AG09309 (cell line): ENCODE measurements at regions not wholly inside any gene's neighbourhood (a gene's known extent, or its start where the extent isn't known, plus 50 kb on each side); places are given as distances from the start of the nearest gene placed in this dataset.

ENCODE experiments used
- DNase-seq: peaks from one replicate; pipeline ENCODE4 v3.0.0-alpha.2; 2010; ENCODE audit warnings: low read depth
- H3K4me3 ChIP-seq: 2 replicates; pipeline ENCODE4 v1.5.1; 2011; ENCODE audit warnings: mild to moderate bottlenecking, low read depth, low read length, moderate library complexity; ENCODE audit not compliant: control insufficient read depth
- CTCF ChIP-seq: IDR thresholded peaks from 2 replicates; pipeline ENCODE4 v1.5.1; 2011; ENCODE audit warnings: mild to moderate bottlenecking, low read depth, low read length, inconsistent platforms; ENCODE audit not compliant: insufficient read depth, control insufficient read depth; ENCODE audit errors: missing control alignments

DNA sequence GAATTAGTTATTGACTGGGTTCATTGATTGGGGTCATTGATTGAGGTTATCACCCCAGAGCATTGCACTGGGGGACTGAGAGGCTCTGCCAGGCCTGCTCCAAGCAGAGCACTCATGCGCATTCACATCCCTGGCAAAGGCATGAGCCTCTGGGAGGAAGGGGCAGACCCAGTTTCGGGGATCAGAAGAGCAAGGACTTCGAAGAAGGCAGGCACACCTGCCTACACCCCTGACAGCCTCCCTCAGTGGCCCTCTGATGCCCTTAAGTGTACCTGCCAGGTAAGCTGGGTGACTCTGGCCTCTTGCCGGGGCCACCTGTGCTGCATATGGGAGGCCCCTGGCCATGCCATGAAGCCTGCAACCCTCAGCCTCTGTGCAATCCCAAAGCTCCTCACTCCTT, 181.1 kb downstream of the PTPN20 start:
- DNase-seq: no peak
- no peak for TF ChIP-seq CTCF
- H3K4me3 ChIP-seq: no peak overlapping the region

- DNase-seq: no peak
- no peak overlapping the region for H3K4me3 ChIP-seq
- TF ChIP-seq CTCF: no peak
Measured at GRCh38 chr10:47092831-47093230, 181.6 kb downstream of the PTPN20 start.

DNA sequence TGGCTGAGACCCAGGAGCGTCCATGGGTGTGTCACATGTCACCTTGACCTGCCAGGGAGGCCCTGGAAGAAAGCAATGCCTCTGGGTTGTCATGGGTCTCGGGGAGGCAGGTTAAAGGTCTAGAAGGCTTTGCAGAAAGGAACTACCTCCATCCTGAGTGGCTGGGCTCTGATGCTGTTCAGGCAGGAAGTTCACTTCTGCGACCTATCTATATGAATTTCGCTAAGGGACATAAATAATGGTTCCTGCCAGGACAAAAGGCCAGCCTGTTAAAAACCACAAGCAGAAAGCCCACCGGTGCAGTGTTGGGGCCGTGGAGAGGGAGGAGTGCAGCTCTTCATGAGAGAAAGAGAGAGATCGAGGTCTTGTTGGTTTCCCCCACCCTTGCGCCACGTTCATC, 182.9 kb downstream of the PTPN20 start:
- TF ChIP-seq CTCF: no peak
- DNase-seq: no peak
- H3K4me3 ChIP-seq: no peak overlapping the region

- no peak for TF ChIP-seq CTCF
- DNase-seq: no peak
Measured at GRCh38 chr10:47094636-47095035, 183.4 kb downstream of the PTPN20 start.

DNA sequence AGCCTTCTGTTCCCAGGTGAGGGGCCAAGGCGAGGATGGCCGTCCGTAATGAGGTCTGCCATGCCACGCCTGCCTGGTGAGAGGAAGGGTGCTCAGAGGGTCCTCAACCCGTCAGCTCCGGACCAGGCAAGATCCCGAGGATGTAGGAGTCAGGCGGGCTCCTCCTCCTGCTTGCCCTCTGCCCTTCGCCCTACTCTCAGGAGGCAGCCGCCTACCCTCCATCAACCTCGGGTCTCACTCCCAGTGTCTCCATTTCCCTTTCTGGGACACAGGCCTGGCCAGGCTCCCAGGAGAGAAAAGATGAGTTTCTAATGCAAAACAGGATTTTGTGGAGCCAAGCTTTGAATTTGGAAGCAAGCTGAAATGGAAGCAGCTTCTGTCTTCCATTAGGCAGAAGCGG, 184.0 kb downstream of the PTPN20 start:
- TF ChIP-seq CTCF: no peak
- no peak for DNase-seq
- no peak overlapping the region for H3K4me3 ChIP-seq

More at GRCh38 chr10:47094636-47095035, 183.4 kb downstream of the PTPN20 start:
- no peak overlapping the region for H3K4me3 ChIP-seq

GRCh38 chr10:47095848-47096612, 184.8 kb downstream of the PTPN20 start:
- no peak for TF ChIP-seq CTCF
- H3K4me3 ChIP-seq: no peak overlapping the region
- no peak for DNase-seq
